Osteoblast (primary cell): ENCODE measurements at regions not wholly inside any gene's neighbourhood (a gene's known extent, or its start where the extent isn't known, plus 50 kb on each side); places are given as distances from the start of the nearest gene placed in this dataset.

Source experiments
- DNase-seq: peaks from one replicate; pipeline ENCODE4 v3.0.0; 2011; ENCODE audit warnings: low spot score, mixed read lengths; ENCODE audit not compliant: insufficient read length; ENCODE audit errors: missing footprints
- H2AFZ ChIP-seq: 2 replicates; pipeline ENCODE4 v1.6.0; 2011; ENCODE audit warnings: mild to moderate bottlenecking, low read length
- H3K27ac ChIP-seq: 2 replicates; pipeline ENCODE4 v1.5.1; 2011; ENCODE audit warnings: mild to moderate bottlenecking, low read depth, low read length, moderate library complexity
- H3K27me3 ChIP-seq: 2 replicates; pipeline ENCODE4 v1.6.0; 2012; ENCODE audit warnings: mild to moderate bottlenecking, control low read depth, inconsistent platforms, low read length, moderate library complexity; ENCODE audit not compliant: insufficient read depth
- H3K36me3 ChIP-seq: 2 replicates; pipeline ENCODE4 v1.5.1; 2011; ENCODE audit warnings: mild to moderate bottlenecking, low read length, control low read depth, moderate library complexity; ENCODE audit not compliant: insufficient read depth
- H3K4me1 ChIP-seq: 2 replicates; pipeline ENCODE4 v1.5.1; 2011; ENCODE audit warnings: mild to moderate bottlenecking, low read length, control low read depth, moderate library complexity; ENCODE audit not compliant: insufficient read depth
- H3K4me2 ChIP-seq: 2 replicates; pipeline ENCODE4 v1.6.0; 2011; ENCODE audit warnings: mild to moderate bottlenecking, low read length; ENCODE audit not compliant: insufficient read depth
- H3K4me3 ChIP-seq: fragments of 200-600 bp; sonication (generic); 3 replicates; pipeline ENCODE4 v1.5.1; 2012; ENCODE audit warnings: mild to moderate bottlenecking, low read length, inconsistent platforms; ENCODE audit not compliant: insufficient read depth
- H3K79me2 ChIP-seq: 2 replicates; pipeline ENCODE4 v1.6.0; 2012; ENCODE audit warnings: mild to moderate bottlenecking, low read length, control low read depth, inconsistent platforms; ENCODE audit not compliant: insufficient read depth
- H3K9me3 ChIP-seq: 2 replicates; pipeline ENCODE4 v1.5.1; 2011; ENCODE audit warnings: low read depth, low read length, control low read depth
- H4K20me1 ChIP-seq: 2 replicates; pipeline ENCODE4 v1.6.0; 2012; ENCODE audit warnings: mild to moderate bottlenecking, low read length, control low read depth; ENCODE audit not compliant: insufficient read depth
- CTCF ChIP-seq: IDR thresholded peaks from 2 replicates; pipeline ENCODE4 v1.5.1; 2011; ENCODE audit warnings: mild to moderate bottlenecking, low read depth, low read length, moderate library complexity; ENCODE audit errors: extremely low read depth

GRCh38 chr2:173808718-173809117, 156.5 kb downstream of the SP3 start:
- no peaks in the 10 kb centered on the region for H3K9me3 ChIP-seq
- H3K27ac ChIP-seq, result no peak overlapping the region
- TF ChIP-seq CTCF, result no peak
- DNase-seq, result no peak
- H2AFZ ChIP-seq, result no peak overlapping the region
- no peaks in the 10 kb centered on the region for H3K79me2 ChIP-seq
- H3K27me3 ChIP-seq, result peaks cover 12% of the 10 kb centered on the region
- H3K4me1 ChIP-seq, result no peaks in the 10 kb centered on the region
- no peak overlapping the region for H3K4me2 ChIP-seq
- no peak overlapping the region for H3K4me3 ChIP-seq
- H4K20me1 ChIP-seq, result no peaks in the 10 kb centered on the region
- H3K36me3 ChIP-seq, result no peaks in the 10 kb centered on the region

- no peaks in the 10 kb centered on the region for H3K36me3 ChIP-seq
- peaks cover 20% of the 10 kb centered on the region for H3K27me3 ChIP-seq
- H3K79me2 ChIP-seq, result no peaks in the 10 kb centered on the region
- no peaks in the 10 kb centered on the region for H3K4me1 ChIP-seq
- no peak overlapping the region for H3K4me3 ChIP-seq
- no peak for DNase-seq
- TF ChIP-seq CTCF, result no peak
- no peak overlapping the region for H3K4me2 ChIP-seq
- no peaks in the 10 kb centered on the region for H4K20me1 ChIP-seq
- H2AFZ ChIP-seq, result no peak overlapping the region
- H3K27ac ChIP-seq, result no peak overlapping the region
- no peaks in the 10 kb centered on the region for H3K9me3 ChIP-seq
Observed at GRCh38 chr2:173812321-173812720, 152.9 kb downstream of the SP3 start.

DNA sequence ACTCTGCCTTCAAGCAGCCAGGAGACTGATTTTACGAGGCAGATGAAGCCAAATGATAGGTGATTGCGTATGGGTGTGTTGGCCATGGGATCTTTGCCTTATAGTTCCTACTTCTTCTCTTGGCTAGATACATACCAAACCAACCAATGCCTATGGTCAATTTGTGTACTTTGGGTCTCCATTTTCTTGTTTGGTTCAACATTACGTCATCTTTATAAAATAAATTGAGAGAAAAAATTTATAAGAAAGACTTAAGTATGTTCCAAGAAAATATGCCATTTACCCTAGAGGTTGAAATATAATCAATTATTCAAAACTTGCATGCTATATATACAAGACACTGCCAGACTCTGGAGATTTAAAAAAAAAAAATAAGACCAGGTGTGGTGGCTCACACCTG, 150.9 kb downstream of the SP3 start:
- Histone ChIP-seq H3K4me2 (no peak overlapping the region), H3K79me2 (no peaks in the 10 kb centered on the region), H3K9me3 (no peaks in the 10 kb centered on the region), H3K4me1 (no peaks in the 10 kb centered on the region), H4K20me1 (no peaks in the 10 kb centered on the region), H3K36me3 (no peaks in the 10 kb centered on the region), H3K27me3 (peaks cover 21% of the 10 kb centered on the region), H3K4me3 (no peak overlapping the region), H2AFZ (no peak overlapping the region), H3K27ac (no peak overlapping the region)
- no peak for TF ChIP-seq CTCF
- no peak for DNase-seq

DNA sequence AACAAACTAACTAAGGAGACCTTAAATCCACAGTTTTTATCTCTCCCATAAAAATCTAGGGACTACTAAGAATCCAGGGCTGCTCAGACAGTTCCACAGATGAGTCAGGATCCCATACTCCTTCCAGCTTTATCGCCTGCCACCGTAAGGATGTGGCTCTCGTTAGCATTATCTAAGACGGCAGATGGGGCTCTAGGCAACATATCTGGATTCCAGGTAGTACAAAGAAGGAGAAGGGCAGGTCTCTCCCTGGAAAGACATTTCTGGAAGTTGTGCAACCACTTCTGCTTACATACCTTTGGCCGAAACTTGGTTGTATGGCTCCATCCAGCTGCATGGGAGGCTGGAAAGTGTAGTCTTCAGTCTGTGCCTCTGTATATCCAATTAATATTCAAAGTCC, 149.4 kb downstream of the SP3 start:
- Histone ChIP-seq H3K27me3 (peaks cover 28% of the 10 kb centered on the region), H2AFZ (no peak overlapping the region), H3K27ac (no peak overlapping the region), H3K4me2 (no peak overlapping the region), H4K20me1 (no peaks in the 10 kb centered on the region), H3K79me2 (no peaks in the 10 kb centered on the region), H3K9me3 (no peaks in the 10 kb centered on the region), H3K4me3 (no peak overlapping the region), H3K4me1 (no peaks in the 10 kb centered on the region), H3K36me3 (no peaks in the 10 kb centered on the region)
- no peak for DNase-seq
- no peak for TF ChIP-seq CTCF
